HG03571 (cell line): ENCODE measurements at regions not wholly inside any gene's neighbourhood (a gene's known extent, or its start where the extent isn't known, plus 50 kb on each side); places are given as distances from the start of the nearest gene placed in this dataset.
"Not testable (repeated sequence)": the region's sequence is repeated elsewhere in the genome, so short reads cannot be mapped to it uniquely, and the experiment has no call there.

Experiments used
- ATAC-seq: cut with Tn5 transposase; IDR thresholded peaks from one replicate; pipeline ENCODE4 v1.9.1; 2021; ENCODE audit not compliant: unreplicated experiment

- no peak for ATAC-seq
These were observed 1426.6 kb downstream of the GRIK2 start for GRCh38 chr6:102820098-102820497.

DNA sequence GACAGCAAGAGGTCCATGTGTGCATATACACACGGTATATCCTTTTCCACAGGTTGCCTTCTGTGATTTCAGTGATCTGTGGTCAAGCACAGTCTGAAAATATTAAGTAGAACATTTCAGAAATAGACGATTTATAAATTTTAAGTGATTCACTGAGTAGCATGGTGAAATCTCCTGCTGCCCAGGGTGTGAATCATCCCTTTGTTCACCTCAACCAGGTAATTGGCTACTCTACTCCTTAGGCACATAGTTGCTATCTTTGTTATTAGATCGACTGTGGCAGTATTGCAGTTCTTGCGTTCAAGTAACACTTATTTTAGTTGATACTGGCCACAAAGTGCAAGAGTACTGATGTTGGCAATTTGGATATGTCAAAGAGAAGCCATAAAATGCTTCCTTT lies 1421.7 kb downstream of the GRIK2 start:
- no peak for ATAC-seq

GRCh38 chr6:102813489-102814275 lies 1420.2 kb downstream of the GRIK2 start:
- ATAC-seq: no peak

GRCh38 chr6:102812242-102812641 lies 1418.7 kb downstream of the GRIK2 start:
- no peak for ATAC-seq

- ATAC-seq: not testable (repeated sequence)
These were observed 1415.5 kb downstream of the GRIK2 start for GRCh38 chr6:102808944-102809505.

DNA sequence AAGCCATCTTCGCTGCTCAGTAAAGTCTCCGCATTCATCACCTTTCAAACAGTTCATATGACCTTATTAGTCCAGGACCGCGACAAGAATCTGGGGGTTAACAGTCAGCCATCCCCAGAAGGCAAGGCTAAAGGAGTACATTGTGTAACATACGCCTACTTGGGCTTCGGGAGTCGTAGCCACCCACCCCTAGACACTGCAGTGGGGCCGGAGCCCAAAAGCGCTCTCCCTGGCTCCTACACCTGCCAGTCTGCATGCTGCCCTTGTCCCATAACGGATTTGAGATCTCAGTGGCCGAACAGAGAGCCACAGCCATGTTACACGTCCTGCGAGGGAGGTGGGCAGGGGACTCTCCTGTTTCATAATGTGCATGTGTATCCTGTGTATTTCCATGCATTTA lies 1405.5 kb downstream of the GRIK2 start:
- no peak for ATAC-seq

DNA sequence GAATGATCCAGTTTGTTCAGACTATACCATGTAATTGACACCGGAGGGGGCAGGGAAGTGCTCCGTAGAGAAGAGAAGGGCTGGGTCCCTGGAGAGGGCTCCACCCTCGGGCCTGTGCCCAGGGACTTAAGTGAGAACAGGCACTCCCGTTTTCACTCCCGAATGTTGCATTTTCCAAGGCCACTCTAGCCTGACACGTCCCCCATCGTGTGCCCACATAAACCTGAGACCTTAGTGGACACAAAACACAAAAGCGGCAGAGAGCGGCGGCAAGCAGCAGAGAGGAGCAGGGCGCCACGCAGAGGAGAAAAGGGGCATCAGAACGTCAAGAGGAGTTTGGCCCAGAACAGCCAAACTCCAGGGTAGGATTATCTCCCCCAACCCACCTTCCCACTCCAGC lies 1405.1 kb downstream of the GRIK2 start:
- ATAC-seq: no peak

GRCh38 chr6:102793752-102794151 lies 1400.2 kb downstream of the GRIK2 start:
- ATAC-seq: no peak

DNA sequence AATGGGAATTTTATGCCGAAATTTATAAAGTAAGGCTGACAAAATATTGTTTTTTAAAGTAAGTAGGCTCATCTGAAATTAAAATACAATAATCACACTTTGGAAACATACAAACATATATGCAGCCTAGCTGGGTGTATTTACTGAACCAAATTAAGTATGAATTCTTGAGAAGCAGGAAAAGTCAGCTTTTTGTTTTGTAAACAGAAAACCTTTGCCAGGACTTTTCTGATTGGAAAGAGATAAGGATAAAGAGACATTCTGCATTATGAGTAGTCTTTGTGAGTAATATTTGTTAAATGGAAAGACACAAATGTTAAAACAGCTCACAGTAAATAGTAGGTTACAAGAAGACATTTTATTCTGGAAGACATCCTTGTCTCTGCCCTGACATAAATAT lies 1380.8 kb downstream of the GRIK2 start:
- no peak for ATAC-seq

DNA sequence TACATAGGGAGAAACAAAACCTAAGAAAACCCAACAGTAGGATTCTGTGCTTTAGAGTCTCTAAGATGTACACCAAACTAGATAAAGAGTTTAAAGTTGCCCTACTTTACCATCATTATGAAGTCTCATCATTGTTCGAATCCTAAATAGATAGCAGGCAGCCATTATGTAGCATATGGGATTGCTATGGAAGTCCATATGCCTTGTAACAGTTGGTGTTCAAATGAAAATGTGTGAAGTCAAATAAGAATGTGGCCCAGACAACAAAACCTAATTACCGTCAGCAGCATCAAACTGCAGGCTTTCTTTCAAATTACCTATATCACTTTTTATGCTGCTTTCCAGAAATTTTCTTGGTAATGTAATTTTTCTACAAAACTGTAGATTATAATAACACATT lies 1380.1 kb downstream of the GRIK2 start:
- no peak for ATAC-seq

DNA sequence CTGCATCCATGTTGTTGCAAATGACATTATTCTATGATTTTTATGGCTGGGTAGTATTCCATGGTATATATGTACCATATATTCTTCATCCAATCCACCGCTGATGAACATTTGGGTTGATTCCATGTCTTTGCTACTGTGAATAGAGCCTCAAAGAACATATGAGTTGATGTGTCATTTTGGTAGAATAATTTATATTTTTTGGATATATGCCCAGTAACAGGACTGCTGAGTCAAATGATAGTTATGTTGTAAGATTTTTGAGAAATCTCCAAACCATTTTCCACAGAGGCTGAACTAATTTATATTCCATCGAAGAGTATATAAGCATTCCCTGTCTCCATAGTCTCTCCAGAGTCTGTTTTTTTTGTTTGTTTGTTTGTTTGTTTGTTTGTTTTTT lies 1373.5 kb downstream of the GRIK2 start:
- ATAC-seq: no peak

DNA sequence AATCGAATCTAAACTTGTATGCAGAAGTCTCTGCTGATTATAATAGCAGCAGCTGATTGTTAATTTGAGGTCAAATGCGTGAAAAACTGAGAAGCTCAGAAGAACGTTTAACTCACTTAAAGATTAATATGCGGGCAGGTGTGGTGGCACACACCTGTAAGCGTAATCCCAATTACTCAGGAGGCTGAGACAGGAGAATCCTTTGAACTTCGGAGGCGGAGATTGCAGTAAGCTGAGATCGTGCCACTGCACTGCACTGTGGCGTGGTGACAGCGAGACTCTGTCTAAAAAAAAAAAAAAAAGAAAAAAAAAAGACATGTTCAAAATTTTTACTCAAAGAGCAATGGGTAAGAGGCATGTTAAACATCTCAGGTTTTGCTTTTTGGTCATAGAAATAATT lies 1370.8 kb downstream of the GRIK2 start:
- ATAC-seq: no peak

DNA sequence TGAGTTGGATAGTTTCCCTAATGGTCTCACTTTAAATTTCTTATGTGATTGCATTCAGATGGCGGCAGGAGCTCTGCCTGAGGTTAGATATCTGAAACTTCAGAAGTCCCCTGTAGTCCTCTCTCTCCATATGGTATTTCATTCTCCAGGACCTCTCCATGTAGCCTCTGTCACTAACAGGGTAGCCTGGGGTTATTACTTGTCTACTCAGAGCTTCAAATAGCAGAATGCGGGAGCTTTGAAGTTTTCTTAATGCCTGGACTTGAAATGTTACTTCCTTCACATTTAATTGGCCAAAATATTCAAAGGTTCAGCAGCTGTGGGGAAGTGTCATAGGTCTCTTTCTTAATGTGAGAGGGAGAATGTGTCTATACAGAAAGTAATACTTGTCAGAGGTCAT lies 1370.4 kb downstream of the GRIK2 start:
- no peak for ATAC-seq

- ATAC-seq: no peak
These were observed 1368.4 kb downstream of the GRIK2 start for GRCh38 chr6:102761872-102762271.

DNA sequence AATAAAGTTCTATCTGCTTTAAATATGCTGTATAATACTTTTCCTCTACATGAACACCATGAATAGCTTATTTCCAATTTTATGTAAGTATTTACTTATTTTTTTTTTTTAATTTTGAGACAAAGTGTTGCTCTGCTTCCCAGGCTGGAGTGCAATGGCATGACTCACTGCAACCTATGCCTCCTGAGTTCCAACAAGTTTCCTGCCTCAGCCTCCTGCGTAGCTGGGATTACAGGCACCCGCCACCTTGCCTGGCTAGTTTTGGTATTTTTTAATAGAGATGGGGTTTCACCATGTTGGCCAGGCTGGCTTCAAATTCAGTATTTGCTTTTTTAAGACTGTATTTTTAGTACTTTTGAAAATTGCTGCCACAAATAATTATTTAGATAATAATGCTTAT lies 1365.9 kb downstream of the GRIK2 start:
- ATAC-seq: no peak

GRCh38 chr6:102758536-102758935 lies 1365.0 kb downstream of the GRIK2 start:
- not testable (repeated sequence) for ATAC-seq

GRCh38 chr6:102749210-102749971 lies 1355.9 kb downstream of the GRIK2 start:
- ATAC-seq: no peak

GRCh38 chr6:102746941-102747340 lies 1353.4 kb downstream of the GRIK2 start:
- ATAC-seq: no peak

- no peak for ATAC-seq
These were observed 1349.3 kb downstream of the GRIK2 start for GRCh38 chr6:102742754-102743356.

DNA sequence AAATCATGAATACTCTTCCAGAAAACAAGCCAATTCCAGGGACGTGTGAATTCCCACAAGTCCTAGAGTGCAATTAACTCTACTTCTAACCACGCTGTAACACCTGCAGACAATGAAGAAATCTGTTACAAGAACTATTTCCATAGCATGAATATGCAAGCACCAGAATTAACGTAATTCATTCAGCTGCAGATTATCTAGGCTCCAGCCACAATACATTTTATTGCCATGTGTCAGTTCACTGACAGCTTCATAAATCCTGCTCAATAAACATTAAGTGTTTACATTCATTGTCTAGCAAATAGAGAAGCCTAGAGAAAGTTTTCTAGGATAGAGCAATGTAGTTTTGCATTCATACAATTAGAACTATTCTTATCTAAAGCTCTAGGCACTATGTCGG lies 1348.5 kb downstream of the GRIK2 start:
- no peak for ATAC-seq

DNA sequence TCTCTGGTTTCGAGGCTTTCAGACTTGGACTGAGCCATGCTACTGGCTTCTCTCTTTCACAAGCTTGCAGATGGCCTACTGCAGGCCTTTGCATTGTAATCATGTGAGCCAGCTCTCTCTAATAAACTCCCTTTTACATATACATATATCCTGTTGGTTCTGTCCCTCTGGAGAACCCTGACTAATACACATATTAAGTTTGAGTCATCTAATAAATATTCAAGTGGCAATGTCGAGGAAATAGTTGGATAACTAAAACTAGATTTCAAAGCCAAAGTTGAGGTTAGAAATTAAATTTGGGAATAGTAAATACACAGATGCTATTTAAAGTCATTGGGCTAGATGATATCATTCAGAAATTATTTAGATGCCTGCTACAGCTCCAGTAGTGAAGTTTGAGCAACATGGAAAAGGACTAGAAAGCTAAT lies 1343.4 kb downstream of the GRIK2 start:
- no peak for ATAC-seq

- no peak for ATAC-seq
These were observed 1339.4 kb downstream of the GRIK2 start for GRCh38 chr6:102732898-102733297.
